ENCODE measurements at regions not wholly inside any gene's neighbourhood (a gene's known extent, or its start where the extent isn't known, plus 50 kb on each side); places are given as distances from the start of the nearest gene placed in this dataset.

- no peaks in the 10 kb centered on the region for H3K36me3 Mint-ChIP-seq (ENCODE audit: insufficient read depth, unreplicated experiment)
- no TSS peak for BruUV-seq (replicated peaks)
- H3K27me3 Mint-ChIP-seq (ENCODE audit: insufficient read depth, unreplicated experiment): no peaks in the 10 kb centered on the region
- DNase-seq: no peak
- no peak overlapping the region for H3K4me3 Mint-ChIP-seq (ENCODE audit: unreplicated experiment)
- intact Hi-C loops (cut with micrococcal nuclease; ENCODE audit: unreplicated experiment): no loop called here
- no peaks in the 10 kb centered on the region for H3K9me3 Mint-ChIP-seq (ENCODE audit: unreplicated experiment)
- Histone ChIP-seq H3K36me3 (ENCODE audit: control insufficient read depth, insufficient read depth, low read length) (no peaks in the 10 kb centered on the region), H3K27me3 (replicated peaks; ENCODE audit: control insufficient read depth, insufficient read depth, low read length) (no peaks in the 10 kb centered on the region), H3K4me3 (ENCODE audit: low read depth, low read length) (no peak overlapping the region), H3K4me1 (0 out of 2 replicates have a peak, but pooled peaks cover 3% of the 10 kb centered on the region), H3K9me3 (no peaks in the 10 kb centered on the region)
- ChIA-PET CTCF (no interaction called here), POLR2A (no interaction called here)
- no peak overlapping the region for H3K27ac Mint-ChIP-seq (ENCODE audit: unreplicated experiment)
- TF ChIP-seq CTCF (IDR thresholded peaks at IDR 0.05; ENCODE audit: insufficient read depth in 1 of 2, low read depth in 1 of 2, low read length in 1 of 2, severe bottlenecking in 1 of 2, unreplicated experiment in 1 of 2): no peak
- H3K4me1 Mint-ChIP-seq (ENCODE audit: low read depth, unreplicated experiment): no peaks in the 10 kb centered on the region
These were observed 329.3 kb upstream of the DCN start for GRCh38 chr12:91511795-91512420.

- BruUV-seq (replicated peaks): no TSS peak
- H3K27me3 ChIP-seq (replicated peaks; ENCODE audit: control insufficient read depth, insufficient read depth, low read length): no peaks in the 10 kb centered on the region
- H3K36me3 ChIP-seq (ENCODE audit: control insufficient read depth, insufficient read depth, low read length): no peaks in the 10 kb centered on the region
- H3K9me3 ChIP-seq: no peaks in the 10 kb centered on the region
- Mint-ChIP-seq H3K27ac (ENCODE audit: unreplicated experiment) (no peak overlapping the region), H3K36me3 (ENCODE audit: insufficient read depth, unreplicated experiment) (no peaks in the 10 kb centered on the region), H3K9me3 (ENCODE audit: unreplicated experiment) (no peaks in the 10 kb centered on the region), H3K27me3 (ENCODE audit: insufficient read depth, unreplicated experiment) (no peaks in the 10 kb centered on the region), H3K4me1 (ENCODE audit: low read depth, unreplicated experiment) (no peaks in the 10 kb centered on the region), H3K4me3 (ENCODE audit: unreplicated experiment) (no peak overlapping the region)
- DNase-seq: no peak
- no peak overlapping the region for H3K4me3 ChIP-seq (ENCODE audit: low read depth, low read length)
- POLR2A ChIA-PET: no interaction called here
- no peak for TF ChIP-seq CTCF (IDR thresholded peaks at IDR 0.05; ENCODE audit: insufficient read depth in 1 of 2, low read depth in 1 of 2, low read length in 1 of 2, severe bottlenecking in 1 of 2, unreplicated experiment in 1 of 2)
- H3K4me1 ChIP-seq: 0 out of 2 replicates have a peak, but pooled peaks cover 3% of the 10 kb centered on the region
- intact Hi-C loops (cut with micrococcal nuclease; ENCODE audit: unreplicated experiment): no loop called here
- CTCF ChIA-PET: no interaction called here
These were observed 325.1 kb upstream of the DCN start for GRCh38 chr12:91507754-91508153.

GRCh38 chr12:91506452-91506851, 323.8 kb upstream of the DCN start:
- Mint-ChIP-seq H3K36me3 (ENCODE audit: insufficient read depth, unreplicated experiment) (no peaks in the 10 kb centered on the region), H3K4me1 (ENCODE audit: low read depth, unreplicated experiment) (no peaks in the 10 kb centered on the region), H3K4me3 (ENCODE audit: unreplicated experiment) (no peak overlapping the region), H3K27ac (ENCODE audit: unreplicated experiment) (no peak overlapping the region), H3K9me3 (ENCODE audit: unreplicated experiment) (no peaks in the 10 kb centered on the region), H3K27me3 (ENCODE audit: insufficient read depth, unreplicated experiment) (no peaks in the 10 kb centered on the region)
- CTCF ChIA-PET: no interaction called here
- POLR2A ChIA-PET: no interaction called here
- Histone ChIP-seq H3K9me3 (no peaks in the 10 kb centered on the region), H3K27me3 (replicated peaks; ENCODE audit: control insufficient read depth, insufficient read depth, low read length) (no peaks in the 10 kb centered on the region), H3K4me1 (0 out of 2 replicates have a peak, but pooled peaks cover 3% of the 10 kb centered on the region), H3K36me3 (ENCODE audit: control insufficient read depth, insufficient read depth, low read length) (no peaks in the 10 kb centered on the region), H3K4me3 (ENCODE audit: low read depth, low read length) (no peak overlapping the region)
- intact Hi-C loops (cut with micrococcal nuclease; ENCODE audit: unreplicated experiment): no loop called here
- no TSS peak for BruUV-seq (replicated peaks)
- DNase-seq: no peak
- no peak for TF ChIP-seq CTCF (IDR thresholded peaks at IDR 0.05; ENCODE audit: insufficient read depth in 1 of 2, low read depth in 1 of 2, low read length in 1 of 2, severe bottlenecking in 1 of 2, unreplicated experiment in 1 of 2)
